ENCODE measurements at regions not wholly inside any gene's neighbourhood (a gene's known extent, or its start where the extent isn't known, plus 50 kb on each side); places are given as distances from the start of the nearest gene placed in this dataset.

DNA sequence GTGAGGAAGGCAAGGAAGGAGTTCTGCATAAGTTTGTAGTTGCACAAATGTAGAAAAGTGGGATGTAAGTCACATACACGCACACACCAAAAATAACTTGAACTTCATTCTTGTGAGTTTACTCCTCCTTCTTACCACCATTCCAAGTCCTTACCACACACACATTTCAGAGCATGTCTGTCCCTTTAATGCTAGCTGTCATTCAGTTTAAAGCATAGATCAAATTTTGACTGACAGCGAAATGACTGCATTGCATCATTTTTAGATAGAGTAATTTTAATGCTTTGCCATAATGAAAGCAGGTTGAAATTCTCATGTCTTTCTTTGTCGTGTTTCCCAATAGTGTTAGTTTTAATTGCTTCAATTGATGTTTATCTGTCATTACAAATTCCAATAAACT is 629.6 kb upstream of the HTR2C start (continued):
- no peak for TF ChIP-seq DZIP1 (CRISPR knock-in tag; IDR thresholded peaks at IDR 0.05)
- no peak for TF ChIP-seq SETDB1 (CRISPR knock-in tag; IDR thresholded peaks at IDR 0.05; ENCODE audit: borderline replicate concordance)
- no peak for TF ChIP-seq ZNF747 (CRISPR knock-in tag; IDR thresholded peaks at IDR 0.05; ENCODE audit: borderline replicate concordance)
- no peak for TF ChIP-seq ZNF83 (CRISPR knock-in tag; IDR thresholded peaks at IDR 0.05; ENCODE audit: borderline replicate concordance)
- TF ChIP-seq, protein P1, sequence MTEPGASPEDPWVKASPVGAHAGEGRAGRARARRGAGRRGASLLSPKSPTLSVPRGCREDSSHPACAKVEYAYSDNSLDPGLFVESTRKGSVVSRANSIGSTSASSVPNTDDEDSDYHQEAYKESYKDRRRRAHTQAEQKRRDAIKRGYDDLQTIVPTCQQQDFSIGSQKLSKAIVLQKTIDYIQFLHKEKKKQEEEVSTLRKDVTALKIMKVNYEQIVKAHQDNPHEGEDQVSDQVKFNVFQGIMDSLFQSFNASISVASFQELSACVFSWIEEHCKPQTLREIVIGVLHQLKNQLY (CRISPR knock-in tag; IDR thresholded peaks at IDR 0.05): no peak
- TF ChIP-seq ZFX (CRISPR knock-in tag; IDR thresholded peaks at IDR 0.05; ENCODE audit: low read depth): no peak
- TF ChIP-seq, protein P2, sequence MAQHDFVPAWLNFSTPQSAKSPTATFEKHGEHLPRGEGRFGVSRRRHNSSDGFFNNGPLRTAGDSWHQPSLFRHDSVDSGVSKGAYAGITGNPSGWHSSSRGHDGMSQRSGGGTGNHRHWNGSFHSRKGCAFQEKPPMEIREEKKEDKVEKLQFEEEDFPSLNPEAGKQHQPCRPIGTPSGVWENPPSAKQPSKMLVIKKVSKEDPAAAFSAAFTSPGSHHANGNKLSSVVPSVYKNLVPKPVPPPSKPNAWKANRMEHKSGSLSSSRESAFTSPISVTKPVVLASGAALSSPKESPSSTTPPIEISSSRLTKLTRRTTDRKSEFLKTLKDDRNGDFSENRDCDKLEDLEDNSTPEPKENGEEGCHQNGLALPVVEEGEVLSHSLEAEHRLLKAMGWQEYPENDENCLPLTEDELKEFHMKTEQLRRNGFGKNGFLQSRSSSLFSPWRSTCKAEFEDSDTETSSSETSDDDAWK (CRISPR knock-in tag; IDR thresholded peaks at IDR 0.05): no peak
- no peak for TF ChIP-seq ZBTB14 (CRISPR knock-in tag; IDR thresholded peaks at IDR 0.05)
